ENCODE measurements at regions not wholly inside any gene's neighbourhood (a gene's known extent, or its start where the extent isn't known, plus 50 kb on each side); places are given as distances from the start of the nearest gene placed in this dataset.

DNA sequence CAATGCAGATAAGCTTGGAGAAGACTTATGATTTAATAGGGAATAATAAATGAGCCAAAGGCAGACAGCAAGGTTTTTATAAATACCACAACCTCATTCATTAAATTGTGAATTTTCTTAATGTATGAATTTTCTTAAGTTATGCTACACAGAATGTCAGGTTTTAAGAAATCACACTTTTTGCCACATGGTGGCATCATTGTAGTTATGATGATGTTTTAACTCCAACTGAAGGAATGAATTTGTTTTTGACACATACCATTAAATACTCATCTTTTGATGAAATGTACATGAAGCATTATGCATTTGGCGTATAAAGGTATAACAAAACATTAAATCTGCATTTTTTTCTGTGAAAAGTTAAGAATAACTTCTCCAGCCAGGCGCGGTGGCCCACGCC lies 524.1 kb upstream of the FBXO33 start:
- TF ChIP-seq, protein P1, sequence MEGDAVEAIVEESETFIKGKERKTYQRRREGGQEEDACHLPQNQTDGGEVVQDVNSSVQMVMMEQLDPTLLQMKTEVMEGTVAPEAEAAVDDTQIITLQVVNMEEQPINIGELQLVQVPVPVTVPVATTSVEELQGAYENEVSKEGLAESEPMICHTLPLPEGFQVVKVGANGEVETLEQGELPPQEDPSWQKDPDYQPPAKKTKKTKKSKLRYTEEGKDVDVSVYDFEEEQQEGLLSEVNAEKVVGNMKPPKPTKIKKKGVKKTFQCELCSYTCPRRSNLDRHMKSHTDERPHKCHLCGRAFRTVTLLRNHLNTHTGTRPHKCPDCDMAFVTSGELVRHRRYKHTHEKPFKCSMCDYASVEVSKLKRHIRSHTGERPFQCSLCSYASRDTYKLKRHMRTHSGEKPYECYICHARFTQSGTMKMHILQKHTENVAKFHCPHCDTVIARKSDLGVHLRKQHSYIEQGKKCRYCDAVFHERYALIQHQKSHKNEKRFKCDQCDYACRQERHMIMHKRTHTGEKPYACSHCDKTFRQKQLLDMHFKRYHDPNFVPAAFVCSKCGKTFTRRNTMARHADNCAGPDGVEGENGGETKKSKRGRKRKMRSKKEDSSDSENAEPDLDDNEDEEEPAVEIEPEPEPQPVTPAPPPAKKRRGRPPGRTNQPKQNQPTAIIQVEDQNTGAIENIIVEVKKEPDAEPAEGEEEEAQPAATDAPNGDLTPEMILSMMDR (IDR thresholded peaks at IDR 0.05; ENCODE audit: borderline replicate concordance, control extremely low read depth, extremely low read depth, insufficient read depth, missing control alignments): peak; percentile 16
- no peak for DNase-seq (ENCODE audit: low spot score)

DNA sequence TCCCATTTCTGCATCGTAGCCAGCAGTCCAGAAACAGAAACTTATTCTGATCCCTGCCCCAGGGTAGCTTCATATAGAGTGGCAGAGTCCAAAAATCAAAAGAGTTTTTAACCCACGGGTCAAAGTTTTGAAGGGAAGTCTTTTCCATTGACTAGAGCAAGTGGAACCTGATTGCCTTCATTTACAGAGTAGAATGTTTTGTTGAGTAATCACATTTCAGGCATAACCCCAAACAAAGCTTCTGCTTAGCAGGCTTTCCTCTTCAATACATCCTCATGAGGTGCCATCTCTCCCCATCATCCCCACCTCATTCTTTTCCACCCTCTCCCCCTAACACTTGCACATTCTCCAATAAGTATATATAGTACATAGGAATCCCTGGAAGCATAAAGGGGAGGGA lies 516.0 kb upstream of the FBXO33 start:
- in situ Hi-C loops (cut with MboI; ENCODE audit: low sequenced_read_pairs, unreplicated experiment): loop anchor here (25.0 kb wide), 1 partner anchor 1664 kb away; the partner anchor contains the start of gene LRFN5
- TF ChIP-seq, protein P1 (IDR thresholded peaks at IDR 0.05; ENCODE audit: borderline replicate concordance, control extremely low read depth, extremely low read depth, insufficient read depth, missing control alignments): no peak
- no peak for DNase-seq (ENCODE audit: low spot score)

More for the DNA sequence above, 524.1 kb upstream of the FBXO33 start:
- in situ Hi-C loops (cut with MboI; ENCODE audit: low sequenced_read_pairs, unreplicated experiment): no loop called here

DNA sequence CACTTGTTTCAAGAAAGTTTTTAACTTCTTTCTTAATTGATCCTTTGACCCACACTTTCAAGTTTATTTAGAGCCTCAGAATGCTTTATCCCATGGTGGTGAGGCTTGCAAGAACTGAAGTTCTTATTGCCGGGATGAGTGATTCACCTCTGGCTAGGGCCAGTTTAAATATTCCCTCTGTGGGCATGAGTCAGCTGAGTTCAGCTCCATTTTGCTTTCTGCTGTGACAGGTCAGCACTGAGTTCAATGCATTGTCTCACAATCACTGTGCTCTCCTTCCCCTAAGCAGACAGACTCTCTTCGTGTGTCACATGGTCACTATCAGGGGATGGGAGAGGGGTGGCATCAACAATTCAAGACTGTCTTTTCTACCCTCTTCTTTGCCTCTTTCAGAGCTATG lies 514.6 kb upstream of the FBXO33 start:
- no peak for DNase-seq (ENCODE audit: low spot score)
- in situ Hi-C loops (cut with MboI; ENCODE audit: low sequenced_read_pairs, unreplicated experiment): loop anchor here (25.0 kb wide), 1 partner anchor 1665 kb away; the partner anchor contains the start of gene LRFN5
- TF ChIP-seq, protein P1 (IDR thresholded peaks at IDR 0.05; ENCODE audit: borderline replicate concordance, control extremely low read depth, extremely low read depth, insufficient read depth, missing control alignments): no peak

DNA sequence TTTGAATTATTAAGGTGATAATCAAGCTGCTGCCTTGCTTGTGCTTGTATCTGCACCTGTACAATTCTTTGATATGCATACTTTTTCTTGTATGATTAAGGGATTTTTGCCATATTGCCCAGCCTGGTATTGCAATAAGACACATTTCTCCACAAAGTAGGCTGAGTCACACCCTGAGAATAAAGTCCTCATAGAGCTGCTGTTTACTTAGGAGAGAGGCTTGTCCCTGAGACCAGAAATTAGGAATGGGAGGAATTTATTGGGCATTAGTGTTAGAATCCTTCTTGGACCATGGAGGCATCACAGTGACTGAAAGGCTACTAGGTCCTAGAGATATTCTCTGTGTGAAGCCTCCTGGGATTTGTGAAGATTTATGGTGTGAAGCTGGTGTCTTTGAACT lies 506.8 kb upstream of the FBXO33 start:
- TF ChIP-seq, protein P1 (IDR thresholded peaks at IDR 0.05; ENCODE audit: borderline replicate concordance, control extremely low read depth, extremely low read depth, insufficient read depth, missing control alignments): no peak
- in situ Hi-C loops (cut with MboI; ENCODE audit: low sequenced_read_pairs, unreplicated experiment): loop anchor here (25.0 kb wide), 1 partner anchor 1673 kb away; the partner anchor contains the start of gene LRFN5
- no peak for DNase-seq (ENCODE audit: low spot score)

DNA sequence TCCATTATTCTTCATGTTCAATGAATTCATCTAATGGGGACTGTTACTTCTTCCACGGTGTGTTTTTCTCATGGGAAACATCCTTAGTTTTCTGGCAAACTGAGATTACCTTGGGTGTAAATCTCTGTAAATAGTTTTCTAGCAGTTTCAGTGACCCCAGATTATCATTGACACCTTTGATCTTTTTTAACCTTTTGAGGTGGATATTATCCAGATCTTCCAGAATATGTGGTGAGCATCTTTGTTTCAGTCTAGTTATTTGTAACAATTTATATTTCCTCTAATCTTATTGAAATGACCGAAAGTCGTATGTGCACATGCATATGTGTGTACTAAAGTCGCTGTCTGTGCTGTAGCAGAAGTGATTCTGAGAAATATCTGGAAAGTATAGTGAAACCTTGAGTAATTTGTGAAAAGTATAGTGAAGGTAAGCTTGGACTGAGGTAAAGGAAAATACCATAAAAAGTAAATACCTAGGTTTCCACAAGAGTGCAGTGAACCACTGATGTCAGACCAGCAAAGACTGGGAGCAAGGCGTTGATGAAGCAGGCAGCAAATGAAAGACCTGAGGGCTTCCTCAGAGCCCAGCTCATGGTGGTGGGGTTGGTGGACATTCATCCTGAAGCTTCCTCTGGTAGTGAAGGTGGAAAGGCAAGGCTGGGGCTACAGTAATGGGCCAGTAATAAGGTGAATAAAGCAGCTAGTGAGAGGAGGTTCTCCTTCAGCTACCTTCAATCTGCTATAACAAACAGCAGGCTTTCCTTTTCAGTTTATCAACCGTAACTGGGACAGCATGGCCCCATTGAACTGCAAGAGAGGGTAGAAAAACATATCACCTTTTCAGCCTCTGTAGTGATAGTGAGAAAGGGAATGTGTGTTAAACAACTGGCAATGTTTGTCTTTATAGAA lies 480.2 kb upstream of the FBXO33 start:
- in situ Hi-C loops (cut with MboI; ENCODE audit: low sequenced_read_pairs, unreplicated experiment): no loop called here
- DNase-seq (ENCODE audit: low spot score): peak; percentile 12
- TF ChIP-seq, protein P1 (IDR thresholded peaks at IDR 0.05; ENCODE audit: borderline replicate concordance, control extremely low read depth, extremely low read depth, insufficient read depth, missing control alignments): no peak

DNA sequence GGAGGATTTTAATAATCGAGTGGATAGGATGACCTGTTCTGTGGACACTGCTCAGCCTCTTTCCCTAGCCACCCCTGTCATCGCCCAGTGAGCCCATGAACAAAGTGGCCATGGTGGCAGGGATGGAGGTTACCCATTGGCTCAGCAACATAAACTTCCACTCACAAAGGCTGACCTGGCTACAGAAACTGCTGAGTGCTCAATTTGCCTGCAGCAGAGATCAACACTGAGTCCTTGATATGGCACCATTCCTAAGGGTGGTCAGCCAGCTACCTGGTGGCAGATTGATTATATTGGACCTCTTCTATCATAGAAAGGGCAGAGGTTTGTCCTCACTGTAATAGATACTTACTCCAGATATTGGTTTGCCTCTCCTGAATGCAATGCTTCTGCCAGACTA lies 465.4 kb upstream of the FBXO33 start:
- TF ChIP-seq, protein P1 (IDR thresholded peaks at IDR 0.05; ENCODE audit: borderline replicate concordance, control extremely low read depth, extremely low read depth, insufficient read depth, missing control alignments): no peak
- no peak for DNase-seq (ENCODE audit: low spot score)
- in situ Hi-C loops (cut with MboI; ENCODE audit: low sequenced_read_pairs, unreplicated experiment): no loop called here

Data from GM13976 (cell line).